NCI-H345 treated with DMSO at 0.1 percent for 48 hours (cell line): ENCODE measurements at regions not wholly inside any gene's neighbourhood (a gene's known extent, or its start where the extent isn't known, plus 50 kb on each side); places are given as distances from the start of the nearest gene placed in this dataset.

Experiments
- DNase-seq: peaks from one replicate; lab custom pipeline; 2025; ENCODE audit not compliant: unreplicated experiment; lab: John Stamatoyannopoulos, UW

- DNase-seq, result no peak
These were observed 446.9 kb downstream of the HAO1 start for GRCh38 chr20:7493311-7493710.

DNA sequence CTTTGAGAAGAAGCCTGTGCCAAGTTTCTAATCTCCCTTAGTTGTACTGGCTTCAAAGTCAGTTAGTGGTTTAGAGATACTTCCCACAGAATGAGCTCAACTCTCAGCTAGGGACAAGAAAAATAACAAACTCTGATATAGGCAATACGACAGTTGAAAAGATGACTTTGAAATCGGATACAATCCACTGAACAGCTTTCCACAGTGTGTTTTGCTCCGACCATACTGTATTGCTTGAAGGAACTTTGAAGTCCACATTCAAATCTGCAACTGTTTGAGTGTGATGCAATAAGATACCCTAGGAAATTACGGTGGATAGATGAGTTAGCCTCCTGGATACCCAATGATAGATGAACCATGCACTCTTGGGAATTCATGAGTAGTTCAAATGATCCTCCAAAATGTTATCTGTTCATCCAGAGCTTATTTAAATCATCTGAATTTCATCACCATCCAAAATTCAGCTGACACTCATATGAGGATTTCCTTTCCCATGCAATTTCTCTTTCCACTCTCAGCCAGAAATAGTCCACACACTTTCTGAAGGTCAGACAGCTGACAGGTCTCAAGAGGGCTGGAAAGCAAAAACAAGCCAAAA, 443.8 kb downstream of the HAO1 start:
- DNase-seq, result no peak

DNA sequence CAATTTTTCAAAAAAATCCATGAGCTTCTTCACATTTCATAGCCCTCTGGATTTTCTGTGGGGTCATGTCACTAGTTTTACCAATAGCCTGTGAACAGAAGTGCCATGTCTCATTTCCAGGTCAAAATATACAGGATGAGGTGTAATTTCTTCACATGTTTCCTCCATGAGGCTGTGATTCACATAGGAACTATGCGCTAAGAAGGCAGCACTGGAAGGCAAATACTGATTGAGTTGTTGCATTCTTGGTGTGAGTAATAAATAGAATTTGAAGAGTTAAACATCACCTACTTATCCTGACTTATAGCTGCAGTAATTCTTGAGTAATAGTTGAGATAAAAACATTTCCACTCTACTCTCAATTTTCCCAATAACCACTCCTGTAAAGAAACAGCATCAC, 442.3 kb downstream of the HAO1 start:
- no peak for DNase-seq

- no peak for DNase-seq
These were observed 441.1 kb downstream of the HAO1 start for GRCh38 chr20:7499201-7499600.

DNA sequence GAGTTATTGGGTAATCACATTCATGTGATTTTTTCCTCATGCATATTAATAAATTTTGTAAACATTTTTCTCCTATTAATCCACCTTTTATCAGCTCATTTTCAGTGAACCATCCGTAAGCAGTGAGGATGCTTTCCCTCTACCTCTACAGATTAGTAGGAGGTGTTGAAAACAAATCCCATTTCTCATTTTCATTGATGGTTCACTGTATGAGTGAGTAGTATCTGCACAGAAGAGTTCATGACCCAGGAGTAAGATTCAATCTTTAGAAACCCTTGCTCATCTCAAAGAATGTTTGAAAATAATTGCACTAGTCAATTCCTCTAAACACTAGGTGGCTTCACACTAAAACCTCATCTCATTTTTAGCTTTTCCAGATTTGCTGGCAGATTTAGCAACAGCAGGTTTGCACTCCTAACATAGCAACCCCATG, 440.0 kb downstream of the HAO1 start:
- DNase-seq, result no peak

DNA sequence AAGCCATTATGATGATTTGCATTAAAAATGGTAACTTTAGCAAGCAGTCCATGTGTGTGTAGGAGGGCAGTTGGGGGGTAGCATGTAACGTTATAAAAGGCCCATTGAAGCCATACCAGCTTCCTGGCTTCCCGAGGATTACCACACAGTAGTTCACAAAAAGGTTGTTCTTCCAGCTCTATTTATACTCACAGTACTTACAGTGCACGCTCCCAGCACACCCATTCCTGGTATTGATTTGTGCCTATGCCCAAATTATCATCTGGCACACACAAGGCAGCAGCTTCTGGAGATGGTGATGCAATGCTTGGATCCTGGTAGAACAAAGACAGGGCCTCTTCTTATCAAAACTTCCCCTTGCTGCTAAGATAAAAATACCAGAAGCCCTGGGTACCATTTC, 436.8 kb downstream of the HAO1 start:
- DNase-seq, result no peak

- DNase-seq, result no peak
These were observed 435.0 kb downstream of the HAO1 start for GRCh38 chr20:7505152-7505834.

GRCh38 chr20:7505835-7506221, 434.4 kb downstream of the HAO1 start:
- DNase-seq, result no peak

- no peak for DNase-seq
These were observed 423.6 kb downstream of the HAO1 start for GRCh38 chr20:7516621-7517111.

- DNase-seq, result no peak
These were observed 419.9 kb downstream of the HAO1 start for GRCh38 chr20:7520361-7520760.

DNA sequence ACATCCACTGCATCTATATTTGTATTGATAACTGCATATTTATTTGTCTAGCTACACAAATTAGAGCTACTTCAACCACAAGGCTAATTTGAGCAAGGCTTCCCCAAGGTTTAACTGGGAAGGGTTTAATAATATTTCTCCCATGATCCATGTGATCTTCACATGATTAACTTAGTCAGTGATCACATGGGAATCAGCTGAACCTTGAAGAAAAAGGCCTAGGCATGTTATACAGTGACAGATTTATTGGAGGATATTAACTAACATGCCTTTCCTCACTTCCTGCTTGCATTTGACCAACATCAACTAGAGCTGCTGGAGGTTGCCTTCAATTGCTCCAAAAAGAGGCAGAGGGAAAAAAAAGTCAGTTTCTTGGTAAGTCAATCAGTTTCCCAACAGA, 417.0 kb downstream of the HAO1 start:
- no peak for DNase-seq

DNA sequence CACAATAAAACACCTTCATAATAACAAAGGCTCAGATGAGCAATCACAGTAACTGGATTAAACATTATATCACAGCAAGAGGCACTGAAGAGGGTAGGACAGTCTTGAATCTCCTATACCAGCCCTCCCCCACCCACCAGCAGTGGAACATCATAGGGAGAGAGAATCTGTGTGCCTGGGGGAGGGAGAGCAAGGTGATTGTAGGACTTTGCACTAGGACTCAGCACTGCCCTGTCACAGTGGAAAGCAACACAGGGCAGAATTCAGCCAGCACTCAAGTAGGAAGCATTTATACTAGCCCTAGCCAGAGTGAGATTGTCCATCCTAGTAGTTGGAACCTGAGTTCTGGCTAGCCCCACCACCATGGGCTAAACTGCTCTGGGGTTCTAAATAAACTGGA, 400.2 kb downstream of the HAO1 start:
- DNase-seq, result no peak

- DNase-seq, result no peak
These were observed 399.3 kb downstream of the HAO1 start for GRCh38 chr20:7540923-7541322.

DNA sequence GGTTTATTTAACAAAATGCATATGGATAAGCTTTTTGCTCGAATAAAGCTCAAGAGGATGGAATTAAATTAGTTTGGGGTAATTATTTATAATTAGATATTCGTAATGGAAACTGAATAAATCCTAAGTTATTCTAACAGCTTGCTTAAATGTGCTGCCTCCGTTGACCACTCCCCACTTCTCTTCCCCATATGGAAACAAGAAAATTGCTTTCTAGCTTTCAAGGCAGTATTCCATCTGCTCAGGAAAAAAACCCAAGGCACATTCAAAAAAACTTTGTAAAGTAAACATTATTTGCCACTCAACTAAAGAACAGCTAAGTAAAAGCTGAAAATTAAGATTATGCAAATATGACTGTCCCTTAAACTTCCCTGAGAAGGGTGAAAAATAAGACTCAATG, 369.2 kb downstream of the HAO1 start:
- no peak for DNase-seq

- DNase-seq, result no peak
These were observed 368.7 kb downstream of the HAO1 start for GRCh38 chr20:7571521-7572055.

GRCh38 chr20:7579888-7580287, 360.4 kb downstream of the HAO1 start:
- DNase-seq, result no peak

GRCh38 chr20:7585126-7585679, 355.1 kb downstream of the HAO1 start:
- DNase-seq, result peak; percentile 12

- DNase-seq, result no peak
These were observed 353.8 kb downstream of the HAO1 start for GRCh38 chr20:7586481-7586880.

GRCh38 chr20:7589164-7589563, 351.1 kb downstream of the HAO1 start:
- no peak for DNase-seq

DNA sequence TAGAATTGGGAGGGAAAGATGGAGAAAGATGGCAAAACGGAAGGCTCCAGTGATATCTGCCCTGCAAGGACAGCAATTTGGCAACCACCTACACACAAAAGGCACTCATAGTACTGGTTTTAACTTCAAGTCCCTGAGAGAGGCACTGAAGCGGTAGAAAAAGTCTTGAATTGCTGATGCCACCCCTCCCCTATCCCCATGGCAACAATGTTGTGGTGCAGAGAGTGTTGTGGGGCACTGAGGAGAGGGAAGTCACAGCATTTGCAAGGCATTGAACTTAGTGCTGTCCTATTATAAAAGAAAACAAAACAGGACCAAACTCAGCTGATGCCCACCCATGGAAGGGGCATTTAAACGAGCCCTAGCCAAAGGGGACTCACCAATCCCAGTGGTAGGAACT, 343.7 kb downstream of the HAO1 start:
- DNase-seq, result no peak

DNA sequence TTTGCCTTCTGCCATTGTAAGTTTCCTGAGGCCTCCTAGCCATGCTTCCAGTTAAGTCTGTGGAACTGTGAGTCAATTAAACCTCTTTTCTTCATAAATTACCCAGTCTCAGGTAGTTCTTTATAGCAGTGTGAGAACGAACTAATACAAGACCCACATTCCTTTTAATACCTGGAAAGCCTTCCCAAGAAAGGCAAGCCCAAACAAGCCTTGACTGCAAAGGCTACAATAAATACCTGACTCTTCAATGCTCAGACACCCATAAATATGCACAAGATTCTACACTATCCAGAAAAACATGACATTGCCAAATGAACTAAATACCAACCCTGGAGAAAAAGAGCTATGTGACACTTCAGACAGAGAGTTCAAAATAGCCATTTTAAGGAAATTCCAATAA, 338.8 kb downstream of the HAO1 start:
- DNase-seq, result no peak

GRCh38 chr20:7606941-7607340, 333.3 kb downstream of the HAO1 start:
- DNase-seq, result no peak
